D721Med (cell line): ENCODE measurements at regions not wholly inside any gene's neighbourhood (a gene's known extent, or its start where the extent isn't known, plus 50 kb on each side); places are given as distances from the start of the nearest gene placed in this dataset.

Experiments
- DNase-seq: peaks from one replicate; pipeline ENCODE4 v3.0.0; 2011; ENCODE audit warnings: low spot score; ENCODE audit not compliant: insufficient read length
- FAIRE-seq: peaks from 2 replicates; lab custom pipeline; 2011; peaks lifted over from hg19 to GRCh38; lab: Jason Lieb, UNC
- CTCF ChIP-seq: IDR thresholded peaks from 2 replicates; pipeline ENCODE4 v1.5.1; 2012; ENCODE audit warnings: mild to moderate bottlenecking, control low read depth; ENCODE audit not compliant: insufficient read depth; ENCODE audit errors: missing control alignments

GRCh38 chr5:29238115-29238514 lies 1955.4 kb upstream of the CDH6 start:
- DNase-seq = no peak
- no peak for TF ChIP-seq CTCF
- FAIRE-seq = no peak

GRCh38 chr5:29231154-29231553 lies 1962.3 kb upstream of the CDH6 start:
- no peak for TF ChIP-seq CTCF
- FAIRE-seq (no peak), DNase-seq (no peak)

GRCh38 chr5:29230591-29230990 lies 1962.9 kb upstream of the CDH6 start:
- peak; percentile 38 for FAIRE-seq
- no peak for DNase-seq
- no peak for TF ChIP-seq CTCF

GRCh38 chr5:29229461-29229860 lies 1964.0 kb upstream of the CDH6 start:
- DNase-seq (no peak), FAIRE-seq (peak; percentile 96)
- no peak for TF ChIP-seq CTCF

- FAIRE-seq = no peak
- peak; percentile 46 for TF ChIP-seq CTCF
- no peak for DNase-seq
These were observed 1975.3 kb upstream of the CDH6 start for GRCh38 chr5:29218138-29218537.

- no peak for FAIRE-seq
- TF ChIP-seq CTCF = no peak
These were observed 1978.6 kb upstream of the CDH6 start for GRCh38 chr5:29214839-29215238.

GRCh38 chr5:29213475-29213874 lies 1980.0 kb upstream of the CDH6 start:
- no peak for DNase-seq
- no peak for FAIRE-seq
- no peak for TF ChIP-seq CTCF

More at GRCh38 chr5:29214839-29215238, 1978.6 kb upstream of the CDH6 start:
- no peak for DNase-seq
